ENCODE measurements at regions not wholly inside any gene's neighbourhood (a gene's known extent, or its start where the extent isn't known, plus 50 kb on each side); places are given as distances from the start of the nearest gene placed in this dataset.

- TF ChIP-seq NR3C1 (CRISPR knock-in tag; IDR thresholded peaks at IDR 0.05) (no peak), ZNF468 (CRISPR knock-in tag; IDR thresholded peaks at IDR 0.05) (no peak), FUBP1 (CRISPR knock-in tag; IDR thresholded peaks at IDR 0.05; ENCODE audit: borderline replicate concordance) (no peak), ZNF691 (CRISPR knock-in tag; IDR thresholded peaks at IDR 0.05; ENCODE audit: borderline replicate concordance, low read depth) (no peak), CREB1 (IDR thresholded peaks at IDR 0.05) (peak; percentile 41; the same call in 1 of the 2 replicates), CREB1 (CRISPR knock-in tag; IDR thresholded peaks at IDR 0.05) (no peak), SIX4 (CRISPR knock-in tag; IDR thresholded peaks at IDR 0.05) (no peak), DMAP1 (CRISPR knock-in tag; IDR thresholded peaks at IDR 0.05) (no peak), HNRNPLL (IDR thresholded peaks at IDR 0.05; ENCODE audit: low read depth, low read length, poor library complexity, severe bottlenecking) (no peak), ARID4A (CRISPR knock-in tag; IDR thresholded peaks at IDR 0.05; ENCODE audit: borderline replicate concordance) (no peak), ZBTB7B (CRISPR knock-in tag; IDR thresholded peaks at IDR 0.05) (no peak), ZNF552 (CRISPR knock-in tag; IDR thresholded peaks at IDR 0.05; ENCODE audit: borderline replicate concordance) (no peak), CEBPB (IDR thresholded peaks at IDR 0.05; ENCODE audit: borderline replicate concordance, low read depth, low read length) (peak; percentile 70), PRDM10 (CRISPR knock-in tag; IDR thresholded peaks at IDR 0.05; ENCODE audit: low read depth) (no peak), ZBTB14 (CRISPR knock-in tag; IDR thresholded peaks at IDR 0.05) (no peak), SATB2 (CRISPR knock-in tag; IDR thresholded peaks at IDR 0.05) (no peak), RARG (CRISPR knock-in tag; IDR thresholded peaks at IDR 0.05; ENCODE audit: low read depth) (no peak), MAFK (conservative IDR thresholded peaks at IDR 0.05 in 1 of 2, IDR thresholded peaks at IDR 0.05 in 1 of 2; ENCODE audit: low read length in 2 of 2) (peak; percentile 60 to 86)
Observed at GRCh38 chr6:165227644-165228329, 81.6 kb downstream of the C6orf118 start (continued).

All from HepG2 (cell line).